B cell (primary cell): ENCODE measurements at regions not wholly inside any gene's neighbourhood (a gene's known extent, or its start where the extent isn't known, plus 50 kb on each side); places are given as distances from the start of the nearest gene placed in this dataset.

Experiments
- EZH2 ChIP-seq: IDR thresholded peaks from 2 replicates; pipeline ENCODE4 v1.6.1; 2012; ENCODE audit warnings: borderline replicate concordance, low read depth, mild to moderate bottlenecking, moderate library complexity, low read length; ENCODE audit not compliant: insufficient read depth, poor library complexity, severe bottlenecking
- TF ChIP-seq, protein P1 (sequence below): fragments of 200-600 bp; IDR thresholded peaks from one replicate; pipeline ENCODE4 v1.8.0; 2022; ENCODE audit warnings: antibody characterized with exemption, mild to moderate bottlenecking

DNA sequence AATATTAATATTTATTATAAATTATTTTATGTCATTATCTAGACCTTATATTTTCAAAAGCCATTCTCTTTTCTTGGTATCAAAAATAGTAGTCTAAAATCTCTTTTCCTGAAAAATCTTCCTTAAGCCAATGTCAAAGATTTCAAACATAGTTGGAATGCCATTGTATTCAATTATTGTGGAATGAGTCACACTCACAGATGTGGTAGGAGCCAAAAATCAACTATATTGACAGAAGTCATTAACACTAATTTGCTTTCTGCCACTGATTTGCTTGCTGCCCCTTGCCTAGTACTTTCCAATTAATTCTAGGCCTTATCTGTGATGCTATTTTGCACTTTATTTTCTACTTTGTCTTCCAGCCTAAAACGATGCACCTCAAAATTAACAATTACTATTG, 1326.3 kb upstream of the GJE1 start:
- TF ChIP-seq, protein P1, sequence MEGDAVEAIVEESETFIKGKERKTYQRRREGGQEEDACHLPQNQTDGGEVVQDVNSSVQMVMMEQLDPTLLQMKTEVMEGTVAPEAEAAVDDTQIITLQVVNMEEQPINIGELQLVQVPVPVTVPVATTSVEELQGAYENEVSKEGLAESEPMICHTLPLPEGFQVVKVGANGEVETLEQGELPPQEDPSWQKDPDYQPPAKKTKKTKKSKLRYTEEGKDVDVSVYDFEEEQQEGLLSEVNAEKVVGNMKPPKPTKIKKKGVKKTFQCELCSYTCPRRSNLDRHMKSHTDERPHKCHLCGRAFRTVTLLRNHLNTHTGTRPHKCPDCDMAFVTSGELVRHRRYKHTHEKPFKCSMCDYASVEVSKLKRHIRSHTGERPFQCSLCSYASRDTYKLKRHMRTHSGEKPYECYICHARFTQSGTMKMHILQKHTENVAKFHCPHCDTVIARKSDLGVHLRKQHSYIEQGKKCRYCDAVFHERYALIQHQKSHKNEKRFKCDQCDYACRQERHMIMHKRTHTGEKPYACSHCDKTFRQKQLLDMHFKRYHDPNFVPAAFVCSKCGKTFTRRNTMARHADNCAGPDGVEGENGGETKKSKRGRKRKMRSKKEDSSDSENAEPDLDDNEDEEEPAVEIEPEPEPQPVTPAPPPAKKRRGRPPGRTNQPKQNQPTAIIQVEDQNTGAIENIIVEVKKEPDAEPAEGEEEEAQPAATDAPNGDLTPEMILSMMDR, result no peak
- TF ChIP-seq EZH2, result no peak
